ENCODE measurements at regions not wholly inside any gene's neighbourhood (a gene's known extent, or its start where the extent isn't known, plus 50 kb on each side); places are given as distances from the start of the nearest gene placed in this dataset.
"Not testable (repeated sequence)": the region's sequence is repeated elsewhere in the genome, so short reads cannot be mapped to it uniquely, and the experiment has no call there.

DNA sequence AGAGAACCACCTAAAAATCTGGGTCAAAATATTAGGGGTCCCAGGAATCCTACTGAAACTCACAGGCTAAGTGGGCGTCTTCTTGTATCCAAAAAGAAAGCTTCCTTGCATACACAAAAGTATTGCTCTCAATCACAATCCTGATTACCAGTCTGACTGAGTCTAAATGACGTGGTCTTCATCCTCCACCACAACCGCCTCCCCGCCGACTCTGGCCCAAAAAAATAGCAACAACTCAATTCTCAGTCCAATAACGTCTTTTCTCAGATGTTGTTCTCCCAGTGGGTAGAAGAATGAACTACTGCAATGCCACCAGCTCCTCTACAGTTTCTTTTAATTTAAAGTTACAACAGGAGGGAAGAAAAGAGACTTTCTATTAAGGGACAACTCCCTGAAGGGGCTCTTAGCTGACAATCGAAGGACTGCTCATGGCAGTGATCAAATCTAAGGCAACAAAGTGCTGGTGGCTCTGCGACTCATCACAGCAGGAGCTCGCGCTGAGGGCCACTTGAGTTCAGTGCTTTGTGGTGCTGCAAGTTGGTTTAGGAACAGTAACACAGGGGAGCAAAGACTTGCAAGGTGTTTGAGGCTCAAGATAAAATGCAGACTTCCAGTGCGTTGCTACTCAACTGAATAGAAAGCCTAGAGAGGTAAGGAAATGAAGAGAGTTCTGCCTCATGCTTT is 394.1 kb downstream of the BCAT1 start:
- no peak for DNase-seq

DNA sequence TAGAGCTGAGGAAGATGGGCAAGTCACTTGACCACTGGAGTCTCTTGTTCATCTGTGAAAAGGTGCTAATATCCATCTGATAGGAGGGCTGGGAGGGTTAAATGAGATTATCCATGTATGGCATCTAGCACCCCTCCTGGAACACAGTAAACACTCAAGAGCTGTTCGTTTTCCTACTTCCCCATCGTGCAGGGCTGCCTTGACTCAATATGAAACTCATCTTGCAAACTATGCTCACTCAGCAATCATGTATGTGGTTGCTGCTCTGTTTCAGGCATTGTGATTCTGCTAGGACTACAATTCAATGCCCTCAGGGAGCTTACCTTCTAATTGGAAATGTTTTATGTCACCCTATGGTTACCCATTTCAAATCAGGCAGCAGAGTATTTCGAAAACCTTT is 395.6 kb downstream of the BCAT1 start:
- DNase-seq, result no peak

DNA sequence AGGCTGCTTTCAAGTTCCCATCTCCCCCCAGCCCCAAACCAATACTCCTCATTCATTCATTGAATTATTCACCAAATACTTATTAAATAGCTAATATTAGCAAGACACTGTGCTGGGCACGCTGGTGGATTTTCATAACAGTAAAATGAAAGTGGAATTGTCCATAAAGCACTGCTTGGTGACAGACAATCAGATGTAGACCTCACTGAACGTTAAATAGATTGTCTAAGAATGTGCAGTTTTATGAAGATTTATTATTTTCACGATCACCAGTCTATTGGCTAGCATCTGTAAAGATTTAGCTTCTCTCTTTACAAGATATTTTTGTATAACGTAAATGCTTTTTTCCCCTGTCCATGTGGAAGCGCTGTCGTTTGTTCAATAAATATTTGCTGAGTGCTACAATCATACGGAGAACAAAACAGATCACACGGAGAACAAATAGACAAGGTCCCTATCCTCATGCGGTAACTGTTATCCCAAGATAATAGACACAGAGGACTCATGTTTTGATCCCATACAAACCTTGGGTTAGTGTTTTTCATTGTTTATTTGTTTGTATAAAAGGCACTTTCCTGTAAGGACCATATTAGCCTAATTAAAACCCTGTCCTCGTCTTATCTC is 397.6 kb downstream of the BCAT1 start:
- no peak for DNase-seq

DNA sequence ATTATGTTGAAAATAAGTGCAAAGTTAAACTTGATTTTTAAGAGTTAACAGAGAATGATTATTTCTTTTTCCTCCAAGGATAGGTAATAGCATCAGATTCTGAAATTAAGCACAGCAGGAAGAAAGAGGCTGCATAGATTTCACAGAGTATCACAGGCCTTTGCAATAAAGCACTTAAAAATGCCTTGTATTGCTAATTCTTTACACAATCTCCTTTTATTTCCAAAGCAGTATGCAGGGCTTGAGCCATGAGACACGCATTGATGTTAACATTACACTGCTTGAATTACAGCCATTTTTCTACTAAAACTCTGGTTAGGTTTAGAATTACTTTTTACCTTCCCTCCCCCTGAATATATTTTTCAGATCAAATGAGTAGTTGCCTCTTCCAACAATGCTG is 398.3 kb downstream of the BCAT1 start:
- no peak for DNase-seq

DNA sequence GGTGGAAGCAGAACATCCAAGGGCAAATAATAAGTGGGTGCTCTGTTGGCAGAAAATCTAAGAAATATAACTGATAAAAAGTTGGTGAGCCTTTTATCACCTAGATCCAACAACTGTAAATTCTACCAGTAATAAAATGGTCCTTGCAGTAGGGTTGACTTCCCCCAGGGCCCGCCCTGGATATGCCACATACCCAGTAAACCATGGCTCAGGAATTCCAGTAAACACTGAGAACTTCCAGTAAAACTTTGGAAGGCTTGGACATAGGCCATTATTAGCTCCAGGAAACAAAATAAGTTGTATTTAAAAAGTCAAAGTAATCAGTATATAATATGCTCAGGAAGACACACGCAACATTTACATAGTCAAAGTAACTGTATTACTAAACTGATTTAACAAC is 402.2 kb downstream of the BCAT1 start:
- no peak for DNase-seq

DNA sequence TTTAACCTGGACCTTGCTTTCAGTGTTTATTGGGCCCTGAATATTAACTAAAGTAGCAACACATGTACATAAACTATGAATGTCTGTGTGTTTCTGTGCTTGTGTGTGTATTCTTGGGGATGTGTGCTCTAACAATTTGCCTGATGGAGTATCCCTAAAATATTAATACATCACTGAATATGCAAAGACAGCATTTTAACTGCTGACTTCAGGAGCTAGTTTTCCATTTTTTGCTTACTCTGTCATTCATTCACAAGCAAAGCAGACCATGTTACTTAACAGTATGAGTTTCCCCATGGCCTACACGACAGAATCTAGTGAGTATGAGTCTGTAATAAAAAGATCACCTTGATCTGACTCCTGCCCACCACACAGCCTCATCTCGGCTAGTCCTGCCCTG is 402.8 kb downstream of the BCAT1 start:
- no peak for DNase-seq

DNA sequence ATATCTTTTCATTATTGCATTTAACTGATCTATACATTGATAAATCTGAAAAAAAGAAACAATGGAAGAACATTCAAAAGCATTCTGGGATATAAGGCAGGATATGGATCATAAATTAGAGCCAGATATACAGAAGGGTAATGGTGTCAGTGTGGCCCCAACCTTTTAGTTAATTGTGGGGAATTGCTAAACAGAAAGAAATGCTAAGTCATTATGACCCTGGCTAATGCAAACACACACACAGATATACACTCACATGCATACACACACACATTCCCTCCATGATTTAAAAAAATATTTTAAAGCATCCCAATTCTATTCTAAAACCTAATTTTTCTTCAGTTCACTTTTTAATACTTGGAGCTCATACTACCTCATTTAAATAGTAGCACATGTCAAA is 404.5 kb downstream of the BCAT1 start:
- DNase-seq, result no peak

DNA sequence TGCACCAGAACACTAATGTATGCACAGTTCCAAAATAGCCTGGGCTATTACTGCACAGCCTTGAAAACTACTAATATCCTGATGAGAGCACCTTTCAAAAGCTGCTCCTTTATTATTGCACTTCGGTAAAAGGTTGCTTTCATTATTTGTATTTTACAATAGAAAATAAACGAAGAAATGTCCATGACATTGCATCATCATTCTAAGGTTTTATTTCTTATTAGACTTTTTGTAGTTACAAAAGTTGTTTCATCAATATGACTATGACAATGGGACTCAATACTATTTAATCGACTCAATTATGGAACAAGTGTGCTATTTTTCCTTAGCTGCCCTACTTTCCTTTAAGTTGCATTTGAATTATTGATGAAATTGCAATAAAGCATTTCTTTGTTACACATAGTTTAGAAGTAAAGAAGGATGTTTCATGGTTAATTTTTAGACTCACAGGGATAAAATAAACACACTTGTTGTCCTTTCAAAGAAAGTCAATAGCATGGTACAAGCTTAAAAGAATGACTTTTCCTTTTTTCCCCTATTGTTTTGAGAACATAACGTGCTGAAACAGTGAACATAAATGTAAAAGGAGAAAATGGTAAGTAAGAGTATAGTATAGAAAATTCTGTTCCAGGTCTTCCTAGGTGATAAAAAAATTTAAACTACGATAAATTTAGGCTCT is 407.6 kb downstream of the BCAT1 start:
- DNase-seq, result no peak

DNA sequence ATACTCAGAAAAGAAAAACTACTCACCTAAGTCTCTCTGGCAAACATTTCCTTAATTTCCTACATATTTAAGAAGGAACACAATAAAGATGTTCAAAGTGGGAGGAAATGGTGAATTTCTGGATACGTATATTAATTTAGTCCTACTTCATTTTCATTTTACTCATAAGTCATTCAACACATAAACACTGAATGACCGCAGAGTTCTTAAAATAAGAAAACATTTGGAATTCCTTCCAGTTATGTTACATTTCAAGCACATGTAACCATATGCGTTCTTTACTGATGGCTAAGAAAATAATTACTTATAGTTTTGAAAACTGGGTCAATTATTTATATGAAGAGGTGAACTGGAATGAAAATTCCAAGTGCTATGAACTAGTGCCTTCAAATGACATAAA is 409.3 kb downstream of the BCAT1 start:
- no peak for DNase-seq

DNA sequence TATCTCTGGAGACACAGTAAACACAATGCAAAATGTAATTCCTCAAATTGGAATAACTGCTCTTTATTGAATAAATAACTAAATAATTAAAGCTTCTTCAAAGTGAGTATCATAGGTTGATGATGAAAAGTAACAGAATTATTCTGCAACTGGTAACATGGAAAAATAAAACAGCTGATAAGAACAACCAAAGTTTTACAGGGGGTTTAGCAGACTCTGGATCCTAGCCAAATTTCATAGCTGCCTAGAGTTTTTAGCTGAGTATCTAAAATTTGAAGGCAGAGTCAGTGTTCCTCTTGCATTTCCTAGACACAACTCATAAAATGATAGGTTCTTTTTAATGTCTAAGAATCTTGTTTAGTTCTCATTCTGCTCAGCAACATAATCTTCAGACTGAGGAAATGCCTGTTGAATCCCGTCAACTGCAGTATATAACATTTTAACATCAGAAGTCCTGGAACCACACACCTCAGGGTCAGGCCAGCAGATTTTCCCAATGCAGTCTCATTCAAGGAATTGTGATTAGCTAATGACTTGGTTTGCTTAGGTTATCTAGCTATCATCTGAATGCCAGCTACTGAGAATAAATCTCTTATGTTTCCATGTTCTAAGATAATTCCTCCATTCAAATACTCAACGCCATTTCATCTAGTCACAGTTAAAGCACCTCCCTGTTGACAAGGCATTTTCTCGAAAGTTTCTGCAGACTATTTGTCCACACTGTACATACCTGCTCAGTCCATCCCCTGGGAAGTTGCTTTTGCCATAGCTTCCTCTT is 411.6 kb downstream of the BCAT1 start:
- DNase-seq, result no peak

DNA sequence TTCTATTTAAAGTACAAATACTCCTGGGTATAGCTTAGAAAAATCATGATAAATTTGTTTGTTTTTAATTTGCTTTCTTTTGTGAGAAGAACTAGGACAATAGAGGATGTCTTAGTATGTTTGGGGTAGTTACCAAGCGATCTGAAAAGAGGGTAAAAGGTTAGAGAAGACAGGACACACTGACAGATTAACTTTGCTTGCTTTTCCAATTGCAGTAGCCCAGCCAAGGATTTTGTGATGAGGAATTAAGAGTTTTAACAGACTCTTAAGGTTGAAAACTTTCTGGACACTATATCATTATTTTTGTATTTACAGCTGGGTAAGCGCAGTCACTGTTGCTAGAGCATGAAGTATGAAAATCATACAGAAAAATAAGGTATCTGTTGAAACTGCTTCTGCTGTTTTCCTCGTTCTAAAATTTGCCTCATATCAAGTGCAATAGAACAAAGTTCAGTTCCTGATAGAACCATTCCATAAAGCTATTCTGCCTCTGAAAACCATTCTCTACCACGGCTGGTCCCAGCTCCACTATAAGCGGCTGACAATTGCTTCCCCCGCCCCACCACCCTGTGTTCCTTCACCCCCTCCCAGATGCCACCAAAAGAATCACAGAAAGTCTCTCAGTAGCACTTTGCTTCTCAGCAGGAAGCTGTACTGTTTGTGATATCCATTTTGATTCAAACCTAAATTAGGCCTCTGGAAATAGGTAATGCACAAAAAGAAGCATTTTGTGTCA is 413.4 kb downstream of the BCAT1 start:
- no peak for DNase-seq

DNA sequence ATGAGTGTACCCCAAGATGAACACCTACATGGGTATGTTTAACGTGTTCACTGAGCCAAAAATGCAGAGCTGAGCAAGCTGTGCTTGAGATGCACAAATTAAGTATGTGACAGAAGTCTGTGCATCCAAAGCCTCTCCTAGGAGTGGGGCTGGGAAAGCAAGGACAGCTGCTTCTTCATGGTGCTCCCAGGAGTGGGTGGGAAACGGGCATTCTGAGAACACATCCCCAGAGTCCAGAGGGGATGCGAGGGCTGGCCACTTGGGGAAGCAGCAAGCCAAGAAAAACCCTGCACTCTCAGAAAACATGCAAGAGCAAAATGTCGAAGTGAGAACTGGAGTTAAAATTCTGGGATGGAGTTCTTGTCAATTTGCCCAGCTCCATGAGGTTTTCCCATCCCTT is 414.3 kb downstream of the BCAT1 start:
- no peak for DNase-seq

DNA sequence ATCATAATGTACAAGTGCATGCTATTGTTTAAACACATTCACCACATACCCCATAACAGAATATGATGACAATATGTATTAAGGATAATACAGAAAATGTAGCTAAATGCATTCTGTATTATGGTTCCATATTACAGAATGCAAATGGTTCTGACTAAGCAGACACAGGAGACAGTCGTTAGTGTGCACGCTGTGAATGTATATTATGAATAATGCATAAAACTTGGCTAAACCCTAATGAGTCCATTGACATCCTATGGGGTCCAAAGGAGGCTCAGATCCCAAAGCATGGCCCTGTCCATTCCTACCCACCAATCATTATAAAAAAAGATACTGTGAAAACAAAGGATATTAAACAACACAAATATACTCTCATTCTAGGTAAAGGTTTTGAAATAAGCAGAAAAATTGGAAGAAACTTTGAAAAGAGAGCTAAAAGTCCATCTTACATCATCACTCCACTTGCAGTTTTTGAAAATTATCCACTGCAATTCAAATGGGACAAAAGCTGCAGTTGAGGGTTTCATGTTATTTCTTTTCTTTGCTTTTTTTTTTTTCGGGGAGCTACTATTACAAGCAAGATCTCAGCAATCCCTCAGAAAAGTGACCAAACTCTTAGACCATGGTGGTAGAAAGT is 415.1 kb downstream of the BCAT1 start:
- DNase-seq, result no peak

DNA sequence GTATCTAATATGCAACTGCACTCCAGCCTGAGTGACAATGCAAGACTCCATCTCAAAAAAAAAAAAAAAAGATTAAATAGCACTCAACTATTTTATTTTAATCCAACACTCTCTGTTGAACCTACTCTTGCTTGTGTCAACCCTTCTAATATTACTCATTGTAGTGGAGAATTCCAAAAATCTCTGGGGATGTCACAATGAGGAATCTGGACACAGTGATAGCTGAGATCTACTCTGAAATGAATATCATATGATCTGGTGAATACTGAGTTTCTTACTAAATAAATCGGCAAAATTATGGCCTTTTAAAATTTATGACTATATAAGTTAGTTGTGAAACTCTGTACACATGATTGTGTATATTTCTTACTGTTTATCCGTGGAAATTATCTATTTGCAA is 418.2 kb downstream of the BCAT1 start:
- no peak for DNase-seq

DNA sequence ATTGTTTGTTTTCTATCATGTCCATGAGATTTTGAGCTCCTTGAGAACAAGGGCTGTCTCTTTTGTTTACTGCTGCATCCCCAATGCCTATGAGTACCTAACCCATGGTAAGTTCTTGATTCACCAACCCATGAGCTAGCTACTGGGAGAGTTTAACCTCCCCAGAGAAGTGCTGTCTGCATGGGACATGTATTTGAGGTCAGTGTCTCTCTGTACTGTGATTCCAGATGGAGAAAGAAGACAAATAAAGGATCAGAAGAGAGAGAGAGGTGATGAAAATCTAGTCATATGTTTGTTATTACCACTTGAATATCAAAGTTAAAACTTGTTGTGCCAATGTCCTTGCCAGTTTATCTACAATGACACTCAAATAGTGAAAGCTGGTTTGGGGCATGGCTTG is 421.8 kb downstream of the BCAT1 start:
- no peak for DNase-seq

DNA sequence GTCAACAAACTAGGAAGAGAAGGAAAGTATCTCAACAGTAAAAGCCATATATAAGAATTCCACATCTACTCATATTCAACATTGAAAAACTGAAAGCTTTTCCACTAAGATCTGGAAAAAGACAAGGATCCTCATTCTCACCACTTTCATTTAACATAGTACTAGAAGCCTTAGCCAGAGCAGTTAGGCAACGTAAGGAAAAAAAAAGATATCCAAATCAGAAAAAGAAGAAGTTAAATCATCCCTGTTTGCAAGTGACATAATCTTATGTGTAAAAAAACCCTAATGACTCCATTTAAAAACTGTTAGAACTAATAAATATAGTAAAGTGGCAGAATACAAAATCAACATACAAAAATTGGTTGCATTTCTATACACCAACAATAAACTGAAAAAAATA is 426.2 kb downstream of the BCAT1 start:
- no peak for DNase-seq

DNA sequence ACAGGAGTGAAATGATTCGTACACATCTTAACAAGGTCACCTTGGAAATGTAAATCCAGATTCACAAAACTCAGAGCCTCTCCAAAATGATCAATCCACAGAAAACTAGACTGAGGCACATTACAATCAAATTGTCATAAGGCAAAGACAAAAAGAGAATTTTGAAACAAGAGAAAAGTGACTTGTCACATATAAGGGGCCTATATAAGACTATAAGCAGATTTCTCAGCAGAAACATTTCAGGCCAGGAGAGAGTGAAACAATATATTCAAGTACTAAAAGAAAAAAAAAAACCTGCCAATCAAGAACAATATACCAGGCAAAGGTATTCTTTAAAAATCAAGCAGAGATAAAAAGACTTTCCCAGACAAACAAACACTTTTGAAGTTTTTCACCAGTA is 429.1 kb downstream of the BCAT1 start:
- no peak for DNase-seq

DNA sequence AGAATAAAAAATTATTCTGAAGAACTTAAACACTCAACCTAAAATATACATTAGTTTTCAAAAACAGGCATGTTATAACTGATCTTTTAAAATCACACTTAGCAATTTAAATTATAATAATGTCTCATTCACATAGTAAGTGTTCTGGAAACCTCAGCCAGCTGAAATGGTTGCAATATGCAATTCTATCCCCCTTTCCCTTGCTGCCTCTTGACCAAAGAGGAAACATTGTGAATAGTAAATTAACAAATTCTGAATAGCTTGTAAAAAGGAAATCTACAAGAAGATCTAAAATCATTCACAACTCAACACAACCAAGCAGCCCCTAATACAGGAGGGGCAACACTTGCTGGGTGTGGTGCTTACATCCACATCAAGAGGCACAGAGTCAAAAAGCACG is 431.9 kb downstream of the BCAT1 start:
- DNase-seq, result no peak

DNA sequence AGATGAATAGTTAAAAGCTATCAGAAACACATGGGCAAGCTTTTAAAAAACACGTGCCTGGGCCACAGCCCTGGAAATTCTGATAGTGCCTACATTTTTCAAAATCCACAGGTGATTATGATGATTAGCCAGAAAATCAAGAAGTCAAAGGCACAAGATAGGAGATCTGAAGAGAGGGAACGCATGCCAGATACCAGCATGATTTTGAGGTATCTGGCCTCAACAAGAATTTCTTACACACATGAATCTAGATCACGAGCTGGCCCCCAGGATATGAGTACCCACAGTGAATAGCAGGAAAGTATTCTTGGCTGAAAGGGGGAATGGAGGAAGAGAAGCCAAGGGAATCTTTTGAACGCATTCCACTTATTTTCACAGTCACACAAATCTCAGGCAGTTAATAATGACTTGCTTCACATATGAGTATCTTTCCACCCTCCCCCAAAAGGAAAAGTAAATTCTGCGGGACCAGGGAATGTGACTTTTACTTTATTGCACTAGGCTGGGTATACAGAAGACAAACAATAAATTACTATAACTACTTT is 438.2 kb downstream of the BCAT1 start:
- DNase-seq, result no peak

DNA sequence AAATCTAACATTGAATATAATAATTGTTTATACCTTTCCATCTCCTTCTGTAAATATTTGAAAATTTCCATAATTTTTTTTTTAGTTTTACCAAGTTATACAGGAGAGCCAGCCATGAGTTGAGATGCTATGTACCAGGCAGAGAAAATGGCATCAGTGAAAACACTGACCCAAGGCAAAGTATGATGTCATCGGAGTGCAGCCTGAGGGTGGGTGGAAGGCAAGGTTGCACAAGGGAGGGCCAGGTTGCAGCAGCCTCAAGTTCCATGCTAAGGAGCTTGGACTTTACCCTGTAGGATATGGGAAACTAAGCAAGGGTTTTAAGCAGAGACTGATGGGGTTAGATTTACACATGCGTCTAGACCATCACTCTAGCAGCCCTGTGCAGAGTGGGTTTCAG is 441.1 kb downstream of the BCAT1 start:
- DNase-seq, result no peak

DNA sequence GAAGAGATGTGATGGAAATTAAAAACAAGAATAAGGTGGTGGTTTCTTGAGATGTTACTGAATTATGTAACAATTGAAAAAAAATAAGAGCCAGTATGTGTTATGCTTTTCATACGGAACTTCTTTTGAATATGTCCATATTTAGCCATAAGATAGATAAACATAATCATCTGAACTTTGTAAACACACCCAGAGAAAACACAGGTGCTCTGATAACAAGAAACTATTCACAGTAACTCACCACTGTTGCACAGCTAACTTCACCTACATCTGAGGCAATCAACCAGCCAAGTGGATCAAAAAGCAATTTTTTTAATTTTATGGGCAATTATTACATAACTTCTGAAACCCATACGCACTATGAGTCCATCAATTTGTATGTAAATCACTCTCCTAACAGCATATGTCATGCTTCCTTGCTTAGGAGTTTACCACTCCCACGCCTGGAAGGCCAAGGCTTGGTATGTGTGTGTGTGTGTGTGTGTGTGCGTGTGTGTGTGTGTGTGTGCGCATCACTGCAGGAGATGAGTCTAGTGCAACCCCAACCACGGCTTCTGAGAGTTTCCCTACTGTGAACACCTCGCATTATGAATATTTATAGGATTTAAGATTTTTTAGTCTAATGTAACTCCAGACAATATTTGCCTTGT is 443.4 kb downstream of the BCAT1 start:
- no peak for DNase-seq

DNA sequence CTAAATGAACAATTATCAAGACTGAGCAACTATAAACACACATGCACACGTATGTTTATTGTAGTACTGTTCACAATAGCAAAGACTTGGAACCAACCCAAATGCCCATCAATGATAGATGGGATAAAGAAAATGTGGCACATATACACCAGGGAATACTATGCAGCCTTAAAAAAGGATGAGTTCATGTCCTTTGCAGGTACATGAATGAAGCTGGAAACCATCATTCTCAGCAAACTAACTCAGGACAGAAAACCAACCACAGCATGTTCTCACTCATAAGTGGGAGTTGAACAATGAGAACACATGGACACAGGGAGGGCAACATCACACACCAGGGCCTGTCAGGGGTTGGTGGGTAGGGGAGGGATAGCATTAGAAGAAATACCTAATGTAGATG is 445.4 kb downstream of the BCAT1 start:
- not testable (repeated sequence) for DNase-seq

Measured in NCI-H1417 treated with DMSO at 0.1 percent for 48 hours (cell line).